ENCODE measurements at regions not wholly inside any gene's neighbourhood (a gene's known extent, or its start where the extent isn't known, plus 50 kb on each side); places are given as distances from the start of the nearest gene placed in this dataset.

DNA sequence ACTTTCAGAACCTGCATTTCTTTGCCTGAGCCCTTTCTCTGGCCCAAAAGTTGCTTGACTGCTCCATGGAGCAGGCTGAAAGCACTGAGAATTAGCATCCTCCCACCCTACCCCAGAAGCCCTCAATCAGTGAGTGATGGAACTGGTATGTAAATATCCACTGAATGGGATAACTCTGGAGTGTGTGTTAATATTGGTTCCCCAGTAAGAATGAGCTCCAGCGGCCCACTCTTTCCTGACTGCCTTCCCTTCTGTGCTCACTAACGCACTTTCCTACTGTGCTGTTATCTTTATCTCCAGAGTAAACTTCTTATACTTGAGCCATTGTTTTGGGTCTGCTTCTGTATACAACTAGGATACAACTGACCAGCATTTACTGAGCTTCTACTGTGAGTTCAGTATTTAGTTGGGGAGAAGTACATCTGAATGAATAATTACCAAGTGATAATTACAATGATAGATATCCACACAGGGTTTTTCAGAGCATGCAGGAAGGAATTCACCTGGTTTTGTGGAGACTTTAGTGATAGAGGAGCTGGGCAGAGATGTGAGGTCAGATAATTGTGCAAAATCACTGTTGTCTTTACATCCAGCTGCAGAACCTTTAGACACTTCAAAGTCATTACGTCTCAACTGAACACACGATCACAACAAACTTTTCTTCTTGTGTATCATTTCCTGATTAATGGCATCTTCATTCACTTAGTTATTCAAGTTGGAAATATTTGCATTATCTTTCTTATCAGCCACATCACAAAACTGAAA lies 149.2 kb upstream of the BTG1 start:
- TF ChIP-seq, protein P1, sequence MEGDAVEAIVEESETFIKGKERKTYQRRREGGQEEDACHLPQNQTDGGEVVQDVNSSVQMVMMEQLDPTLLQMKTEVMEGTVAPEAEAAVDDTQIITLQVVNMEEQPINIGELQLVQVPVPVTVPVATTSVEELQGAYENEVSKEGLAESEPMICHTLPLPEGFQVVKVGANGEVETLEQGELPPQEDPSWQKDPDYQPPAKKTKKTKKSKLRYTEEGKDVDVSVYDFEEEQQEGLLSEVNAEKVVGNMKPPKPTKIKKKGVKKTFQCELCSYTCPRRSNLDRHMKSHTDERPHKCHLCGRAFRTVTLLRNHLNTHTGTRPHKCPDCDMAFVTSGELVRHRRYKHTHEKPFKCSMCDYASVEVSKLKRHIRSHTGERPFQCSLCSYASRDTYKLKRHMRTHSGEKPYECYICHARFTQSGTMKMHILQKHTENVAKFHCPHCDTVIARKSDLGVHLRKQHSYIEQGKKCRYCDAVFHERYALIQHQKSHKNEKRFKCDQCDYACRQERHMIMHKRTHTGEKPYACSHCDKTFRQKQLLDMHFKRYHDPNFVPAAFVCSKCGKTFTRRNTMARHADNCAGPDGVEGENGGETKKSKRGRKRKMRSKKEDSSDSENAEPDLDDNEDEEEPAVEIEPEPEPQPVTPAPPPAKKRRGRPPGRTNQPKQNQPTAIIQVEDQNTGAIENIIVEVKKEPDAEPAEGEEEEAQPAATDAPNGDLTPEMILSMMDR (conservative IDR thresholded peaks at IDR 0.05), result no peak
- no peak for TF ChIP-seq ZFX (IDR thresholded peaks at IDR 0.05)
